GM12878 (cell line): ENCODE measurements at regions not wholly inside any gene's neighbourhood (a gene's known extent, or its start where the extent isn't known, plus 50 kb on each side); places are given as distances from the start of the nearest gene placed in this dataset.

ENCODE experiments used
- ATAC-seq: fragments of 200-7000 bp; cut with Tn5 transposase; 3 replicates; pipeline ENCODE4 v1.9.1; 2020; ENCODE audit warnings: mild to moderate bottlenecking, moderate library complexity
- BruUV-seq: library from RNA; stranded (reverse); fragments of 400-500 nt; replicated peaks from 2 replicates; lab custom pipeline; 2021; lab: Mats Ljungman, UMichigan
- CTCF ChIA-PET: fragments of 300-600 bp; sonication (Branson Sonifier 250); formaldehyde crosslinking; extraction: SDS; loops from one replicate; lab custom pipeline; 2021; ENCODE audit warnings: inconsistent platforms; lab: Yijun Ruan, JAX
- POLR2A ChIA-PET: fragments of 350-600 bp; formaldehyde crosslinking; extraction: SDS; loops from one replicate; lab custom pipeline; 2021; ENCODE audit warnings: inconsistent platforms; lab: Charles Lee
- RAD21 ChIA-PET: fragments of 300-600 bp; sonication (Branson Sonifier 250); formaldehyde crosslinking; loops from one replicate; lab custom pipeline; 2023; ENCODE audit warnings: antibody characterized with exemption; ENCODE audit not compliant: unreplicated experiment; lab: Charles Lee
- SMC1A ChIA-PET: fragments of 300-600 bp; sonication (Branson Sonifier 250); formaldehyde crosslinking; loops from one replicate; lab custom pipeline; 2023; ENCODE audit not compliant: unreplicated experiment, uncharacterized antibody; lab: Charles Lee
- DNase-seq: peaks from one replicate; pipeline ENCODE4 v3.0.0-alpha.2; 2011; ENCODE audit warnings: low read depth, low spot score
- FAIRE-seq: peaks from 3 replicates; lab custom pipeline; 2011; peaks lifted over from hg19 to GRCh38; lab: Jason Lieb, UNC
- H2AFZ ChIP-seq: 2 replicates; pipeline ENCODE4 v1.6.0; 2011; ENCODE audit warnings: low read depth, low read length, control low read depth; ENCODE audit not compliant: control insufficient read depth
- H3K27ac ChIP-seq: 2 replicates; pipeline ENCODE4 v1.5.1; 2011; ENCODE audit warnings: control low read depth; ENCODE audit not compliant: control insufficient read depth, insufficient read depth
- H3K27me3 ChIP-seq, 2 experiments: replicated peaks in 1 of 2; 2 replicates each; pipeline versions ENCODE4 v1.6.0 to v1.6.1; 2011; ENCODE audit warnings: low read length in 1 of 2; ENCODE audit not compliant: control insufficient read depth in 2 of 2, insufficient read depth in 2 of 2
- H3K36me3 ChIP-seq, 2 experiments: 2 replicates each; pipeline ENCODE4 v1.5.1; 2011; ENCODE audit warnings: low read length in 1 of 2; ENCODE audit not compliant: control insufficient read depth in 2 of 2, insufficient read depth in 2 of 2
- H3K4me1 ChIP-seq: 2 replicates; pipeline ENCODE4 v1.6.1; 2011; ENCODE audit warnings: mild to moderate bottlenecking, low read length, moderate library complexity, mixed read lengths; ENCODE audit not compliant: control insufficient read depth, insufficient read depth
- H3K4me2 ChIP-seq: 2 replicates; pipeline ENCODE4 v1.6.0; 2011; ENCODE audit warnings: control low read depth; ENCODE audit not compliant: control insufficient read depth, insufficient read depth
- H3K4me3 ChIP-seq: fragments of 200-600 bp; sonication (generic); 2 replicates; pipeline ENCODE4 v1.5.1; 2016
- H3K79me2 ChIP-seq: 2 replicates; pipeline ENCODE4 v1.6.0; 2011; ENCODE audit warnings: low read length; ENCODE audit not compliant: control insufficient read depth, insufficient read depth
- H3K9ac ChIP-seq: 2 replicates; pipeline ENCODE4 v1.8.0; 2011; ENCODE audit warnings: low read length, control low read depth, mixed read lengths; ENCODE audit not compliant: control insufficient read depth, insufficient read depth
- H3K9me3 ChIP-seq: replicated peaks from 3 replicates; pipeline ENCODE4 v1.5.1; 2011; ENCODE audit warnings: mild to moderate bottlenecking, low read length; ENCODE audit not compliant: control insufficient read depth, insufficient read depth
- H4K20me1 ChIP-seq: 2 replicates; pipeline ENCODE4 v1.6.0; 2011; ENCODE audit not compliant: control insufficient read depth, insufficient read depth
- ELK1 ChIP-seq: IDR thresholded peaks from 2 replicates; pipeline ENCODE4 v1.6.1; 2012; ENCODE audit warnings: low read depth, low read length, improper control_type of control experiment
- NR2C1 ChIP-seq: fragments of 450-650 bp; IDR thresholded peaks from 2 replicates; pipeline ENCODE4 v1.6.1; 2017; ENCODE audit warnings: antibody characterized with exemption, mild to moderate bottlenecking, moderate library complexity
- POU2F2 ChIP-seq: IDR thresholded peaks from 3 replicates; pipeline ENCODE4 v1.6.1; 2011; ENCODE audit warnings: low read depth, mild to moderate bottlenecking, low read length, borderline replicate concordance
- RBBP5 ChIP-seq: fragments of 200-600 bp; sonication (generic); conservative IDR thresholded peaks from 2 replicates; pipeline ENCODE4 v1.6.1; 2016
- SIN3A ChIP-seq: IDR thresholded peaks from 2 replicates; pipeline ENCODE4 v1.6.1; 2012; ENCODE audit warnings: low read depth, low read length, improper control_type of control experiment
- ZBTB33 ChIP-seq: fragments of 450-650 bp; IDR thresholded peaks from 2 replicates; pipeline ENCODE4 v1.6.1; 2017; ENCODE audit warnings: mild to moderate bottlenecking
- ZNF217 ChIP-seq: fragments of 450-650 bp; IDR thresholded peaks from 2 replicates; pipeline ENCODE4 v1.6.1; 2017; ENCODE audit warnings: antibody characterized with exemption, mild to moderate bottlenecking
- ZNF384 ChIP-seq: IDR thresholded peaks from 2 replicates; pipeline ENCODE4 v1.6.1; 2012; ENCODE audit warnings: low read depth, mild to moderate bottlenecking, low read length, improper control_type of control experiment, borderline replicate concordance
- WGBS: methylation state at CpG from one replicate; pipeline ENCODE4 v1.1.6; 2016; ENCODE audit warnings: low lambda C conversion rate; ENCODE audit not compliant: insufficient replicate concordance, insufficient coverage; ENCODE audit errors: missing lambda C conversion rate; 5-methylcytosine and 5-hydroxymethylcytosine counted together
- in situ Hi-C: fragments of 300-500 bp; cut with MboI; formaldehyde crosslinking; loops from 9 replicates; pipeline ENCODE4 v1.14.3; 2018; ENCODE audit warnings: mixed read lengths
- intact Hi-C: fragments of 100-400 bp; cut with micrococcal nuclease; formaldehyde crosslinking; loops from one replicate; pipeline ENCODE4 v1.14.2; 2022; ENCODE audit not compliant: unreplicated experiment
- TF ChIP-seq, protein P1 (sequence below): fragments of 150-350 bp; IDR thresholded peaks from 2 replicates; pipeline ENCODE4 v1.6.1; 2016; ENCODE audit warnings: low read depth, low read length
- TF ChIP-seq, protein P2 (sequence below): fragments of 450-650 bp; IDR thresholded peaks from 2 replicates; pipeline ENCODE4 v1.6.1; 2016; ENCODE audit warnings: mild to moderate bottlenecking

DNA sequence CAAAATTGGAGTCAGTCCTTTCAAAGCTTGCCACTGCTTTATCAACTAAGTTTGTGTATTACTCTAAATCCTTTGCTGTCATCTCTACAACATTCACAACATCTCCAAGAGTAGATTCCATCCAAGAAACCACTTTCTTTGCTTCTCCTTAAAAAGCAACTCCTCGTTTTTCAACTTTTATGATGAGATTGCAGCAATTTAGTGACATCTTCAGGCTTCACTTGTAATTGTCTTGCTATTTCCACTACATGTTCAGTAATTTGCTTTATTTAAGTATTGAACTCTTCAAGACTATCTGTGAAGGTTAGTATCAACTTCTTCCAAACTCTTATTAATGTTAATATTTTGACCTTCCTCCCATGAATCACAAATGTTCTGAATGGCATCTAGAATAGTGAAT, 747.9 kb downstream of the TMTC2 start (continued):
- TF ChIP-seq ELK1, result no peak
- TF ChIP-seq SIN3A, result no peak
- no peak for TF ChIP-seq RBBP5
- TF ChIP-seq ZNF217, result no peak

DNA sequence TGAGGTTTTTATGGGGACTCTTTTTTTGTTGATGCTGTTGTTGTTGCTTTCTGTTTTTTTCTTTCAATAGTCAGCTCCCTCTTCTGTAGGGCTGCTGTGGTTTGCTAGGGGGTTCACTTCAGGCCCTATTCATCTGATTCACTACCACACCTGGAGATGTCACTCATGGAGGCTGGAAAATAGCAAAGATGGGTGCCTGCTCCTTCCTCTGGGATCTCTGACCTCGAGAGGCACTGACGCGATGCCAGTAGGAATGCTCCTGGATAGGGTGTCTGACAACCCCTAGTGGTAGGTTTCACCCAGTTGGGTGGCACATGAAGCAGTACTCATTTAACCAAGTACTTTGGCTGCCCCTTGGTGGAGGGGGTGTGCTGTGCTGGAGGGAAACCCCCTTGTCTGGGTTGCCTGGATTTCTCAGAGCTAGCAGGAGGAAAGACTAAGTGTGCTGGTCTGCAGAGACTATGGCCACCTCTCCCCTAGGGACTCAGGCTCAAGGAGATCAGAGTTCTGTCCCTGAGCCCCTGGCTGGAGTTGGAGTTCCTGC, 745.5 kb downstream of the TMTC2 start:
- POLR2A ChIA-PET, result no interaction called here
- Histone ChIP-seq H3K36me3 (no peaks in the 10 kb centered on the region), H2AFZ (no peak overlapping the region), H3K4me3 (no peak overlapping the region), H3K4me1 (no peaks in the 10 kb centered on the region), H3K79me2 (no peaks in the 10 kb centered on the region)
- intact Hi-C loops, result no loop called here
- CTCF ChIA-PET, result no interaction called here
- BruUV-seq, result no TSS peak
- WGBS, result 67% methylated on average over 3 of the region's 3 CpGs
- no peak for ATAC-seq
- RAD21 ChIA-PET, result no interaction called here
- TF ChIP-seq POU2F2, result no peak
- TF ChIP-seq, protein P1, sequence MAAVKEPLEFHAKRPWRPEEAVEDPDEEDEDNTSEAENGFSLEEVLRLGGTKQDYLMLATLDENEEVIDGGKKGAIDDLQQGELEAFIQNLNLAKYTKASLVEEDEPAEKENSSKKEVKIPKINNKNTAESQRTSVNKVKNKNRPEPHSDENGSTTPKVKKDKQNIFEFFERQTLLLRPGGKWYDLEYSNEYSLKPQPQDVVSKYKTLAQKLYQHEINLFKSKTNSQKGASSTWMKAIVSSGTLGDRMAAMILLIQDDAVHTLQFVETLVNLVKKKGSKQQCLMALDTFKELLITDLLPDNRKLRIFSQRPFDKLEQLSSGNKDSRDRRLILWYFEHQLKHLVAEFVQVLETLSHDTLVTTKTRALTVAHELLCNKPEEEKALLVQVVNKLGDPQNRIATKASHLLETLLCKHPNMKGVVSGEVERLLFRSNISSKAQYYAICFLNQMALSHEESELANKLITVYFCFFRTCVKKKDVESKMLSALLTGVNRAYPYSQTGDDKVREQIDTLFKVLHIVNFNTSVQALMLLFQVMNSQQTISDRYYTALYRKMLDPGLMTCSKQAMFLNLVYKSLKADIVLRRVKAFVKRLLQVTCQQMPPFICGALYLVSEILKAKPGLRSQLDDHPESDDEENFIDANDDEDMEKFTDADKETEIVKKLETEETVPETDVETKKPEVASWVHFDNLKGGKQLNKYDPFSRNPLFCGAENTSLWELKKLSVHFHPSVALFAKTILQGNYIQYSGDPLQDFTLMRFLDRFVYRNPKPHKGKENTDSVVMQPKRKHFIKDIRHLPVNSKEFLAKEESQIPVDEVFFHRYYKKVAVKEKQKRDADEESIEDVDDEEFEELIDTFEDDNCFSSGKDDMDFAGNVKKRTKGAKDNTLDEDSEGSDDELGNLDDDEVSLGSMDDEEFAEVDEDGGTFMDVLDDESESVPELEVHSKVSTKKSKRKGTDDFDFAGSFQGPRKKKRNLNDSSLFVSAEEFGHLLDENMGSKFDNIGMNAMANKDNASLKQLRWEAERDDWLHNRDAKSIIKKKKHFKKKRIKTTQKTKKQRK, result no peak
- no peak for TF ChIP-seq ZBTB33
- no peak for TF ChIP-seq NR2C1
- TF ChIP-seq ZNF384, result no peak
- TF ChIP-seq, protein P2, sequence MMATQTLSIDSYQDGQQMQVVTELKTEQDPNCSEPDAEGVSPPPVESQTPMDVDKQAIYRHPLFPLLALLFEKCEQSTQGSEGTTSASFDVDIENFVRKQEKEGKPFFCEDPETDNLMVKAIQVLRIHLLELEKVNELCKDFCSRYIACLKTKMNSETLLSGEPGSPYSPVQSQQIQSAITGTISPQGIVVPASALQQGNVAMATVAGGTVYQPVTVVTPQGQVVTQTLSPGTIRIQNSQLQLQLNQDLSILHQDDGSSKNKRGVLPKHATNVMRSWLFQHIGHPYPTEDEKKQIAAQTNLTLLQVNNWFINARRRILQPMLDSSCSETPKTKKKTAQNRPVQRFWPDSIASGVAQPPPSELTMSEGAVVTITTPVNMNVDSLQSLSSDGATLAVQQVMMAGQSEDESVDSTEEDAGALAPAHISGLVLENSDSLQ, result no peak
- TF ChIP-seq, all 136 proteins: peak for 0
- Histone ChIP-seq H3K27me3 (no peaks in the 10 kb centered on the region), H3K9me3 (no peaks in the 10 kb centered on the region), H4K20me1 (no peaks in the 10 kb centered on the region), H3K4me2 (no peak overlapping the region), H3K9ac (no peak overlapping the region), H3K27ac (no peak overlapping the region)
- no peak for DNase-seq
- in situ Hi-C loops, result no loop called here
- no peak for FAIRE-seq
- SMC1A ChIA-PET, result no interaction called here
